ENCODE measurements at regions not wholly inside any gene's neighbourhood (a gene's known extent, or its start where the extent isn't known, plus 50 kb on each side); places are given as distances from the start of the nearest gene placed in this dataset.

- Histone ChIP-seq H3K4me1 (ENCODE audit: insufficient read depth, low read length) (peaks cover 7% of the 10 kb centered on the region; the same call in 1 of the 2 replicates), H3K36me3 (ENCODE audit: low read depth, low read length) (no peaks in the 10 kb centered on the region), H2AFZ (ENCODE audit: low read length) (no peak overlapping the region), H3K9me2 (replicated peaks; ENCODE audit: low read length) (no peaks in the 10 kb centered on the region), H3K9me3 (ENCODE audit: low read length) (no peaks in the 10 kb centered on the region), H4K20me1 (ENCODE audit: low read length) (no peaks in the 10 kb centered on the region), H3K4me2 (ENCODE audit: low read length) (no peak overlapping the region), H3K4me3 (ENCODE audit: low read length) (no peak overlapping the region), H3K9ac (ENCODE audit: low read length) (no peak overlapping the region), H3K27ac (ENCODE audit: low read length) (no peak overlapping the region), H3K79me2 (ENCODE audit: low read length) (no peaks in the 10 kb centered on the region), H3K27me3 (ENCODE audit: low read length) (no peaks in the 10 kb centered on the region), H3F3A (ENCODE audit: low read length, unreplicated experiment) (no peaks in the 10 kb centered on the region)
- TF ChIP-seq EZH2phosphoT487 (IDR thresholded peaks at IDR 0.05; ENCODE audit: borderline replicate concordance, low read length) (no peak), CTCF (conservative IDR thresholded peaks at IDR 0.05; ENCODE audit: low read depth, low read length) (no peak), EZH2 (IDR thresholded peaks at IDR 0.05; ENCODE audit: low read length, unreplicated experiment) (no peak)
- DNase-seq (no peak), ATAC-seq (no peak)
- ChIA-PET CTCF (no interaction called here), POLR2A (ENCODE audit: unreplicated experiment) (no interaction called here)
- intact Hi-C loops (cut with micrococcal nuclease): no loop called here
- no TSS peak for BruUV-seq (replicated peaks)
These were observed 164.2 kb upstream of the PITRM1 start for GRCh38 chr10:3336673-3337293.

GRCh38 chr10:3333426-3333825 lies 160.8 kb upstream of the PITRM1 start:
- peaks cover 9% of the 10 kb centered on the region; the same call in 1 of the 2 replicates for H3K4me1 ChIP-seq (ENCODE audit: insufficient read depth, low read length)
- H3F3A ChIP-seq (ENCODE audit: low read length, unreplicated experiment): no peaks in the 10 kb centered on the region
- ATAC-seq (no peak), DNase-seq (no peak)
- no peak overlapping the region for H3K27ac ChIP-seq (ENCODE audit: low read length)
- no peak for TF ChIP-seq EZH2 (IDR thresholded peaks at IDR 0.05; ENCODE audit: low read length, unreplicated experiment)
- no peak overlapping the region for H3K4me2 ChIP-seq (ENCODE audit: low read length)
- H3K9me3 ChIP-seq (ENCODE audit: low read length): no peaks in the 10 kb centered on the region
- ChIA-PET CTCF (no interaction called here), POLR2A (ENCODE audit: unreplicated experiment) (no interaction called here)
- H3K4me3 ChIP-seq (ENCODE audit: low read length): no peak overlapping the region
- H3K27me3 ChIP-seq (ENCODE audit: low read length): no peaks in the 10 kb centered on the region
- H4K20me1 ChIP-seq (ENCODE audit: low read length): no peaks in the 10 kb centered on the region
- no peaks in the 10 kb centered on the region for H3K9me2 ChIP-seq (replicated peaks; ENCODE audit: low read length)
- H3K36me3 ChIP-seq (ENCODE audit: low read depth, low read length): no peaks in the 10 kb centered on the region
- BruUV-seq (replicated peaks): no TSS peak
- no peaks in the 10 kb centered on the region for H3K79me2 ChIP-seq (ENCODE audit: low read length)
- no peak overlapping the region for H3K9ac ChIP-seq (ENCODE audit: low read length)
- intact Hi-C loops (cut with micrococcal nuclease): no loop called here
- H2AFZ ChIP-seq (ENCODE audit: low read length): no peak overlapping the region

GRCh38 chr10:3331690-3332230 lies 159.2 kb upstream of the PITRM1 start:
- ChIA-PET CTCF (no interaction called here), POLR2A (ENCODE audit: unreplicated experiment) (no interaction called here)
- Histone ChIP-seq H4K20me1 (ENCODE audit: low read length) (no peaks in the 10 kb centered on the region), H3K36me3 (ENCODE audit: low read depth, low read length) (no peaks in the 10 kb centered on the region), H3K27ac (ENCODE audit: low read length) (no peak overlapping the region), H3K79me2 (ENCODE audit: low read length) (no peaks in the 10 kb centered on the region), H3K4me3 (ENCODE audit: low read length) (no peak overlapping the region), H3K4me2 (ENCODE audit: low read length) (no peak overlapping the region), H3K9me2 (replicated peaks; ENCODE audit: low read length) (no peaks in the 10 kb centered on the region), H3K4me1 (ENCODE audit: insufficient read depth, low read length) (peaks cover 9% of the 10 kb centered on the region; the same call in 1 of the 2 replicates), H3K9me3 (ENCODE audit: low read length) (no peaks in the 10 kb centered on the region), H3K27me3 (ENCODE audit: low read length) (no peaks in the 10 kb centered on the region), H3F3A (ENCODE audit: low read length, unreplicated experiment) (no peaks in the 10 kb centered on the region), H3K9ac (ENCODE audit: low read length) (no peak overlapping the region), H2AFZ (ENCODE audit: low read length) (no peak overlapping the region)
- TF ChIP-seq CTCF (conservative IDR thresholded peaks at IDR 0.05; ENCODE audit: low read depth, low read length) (no peak), EZH2 (IDR thresholded peaks at IDR 0.05; ENCODE audit: low read length, unreplicated experiment) (no peak), EZH2phosphoT487 (IDR thresholded peaks at IDR 0.05; ENCODE audit: borderline replicate concordance, low read length) (no peak)
- BruUV-seq (replicated peaks): no TSS peak
- ATAC-seq: no peak
- intact Hi-C loops (cut with micrococcal nuclease): no loop called here
- DNase-seq: no peak

Data from PC-3 (cell line).